ENCODE measurements at regions not wholly inside any gene's neighbourhood (a gene's known extent, or its start where the extent isn't known, plus 50 kb on each side); places are given as distances from the start of the nearest gene placed in this dataset.

DNA sequence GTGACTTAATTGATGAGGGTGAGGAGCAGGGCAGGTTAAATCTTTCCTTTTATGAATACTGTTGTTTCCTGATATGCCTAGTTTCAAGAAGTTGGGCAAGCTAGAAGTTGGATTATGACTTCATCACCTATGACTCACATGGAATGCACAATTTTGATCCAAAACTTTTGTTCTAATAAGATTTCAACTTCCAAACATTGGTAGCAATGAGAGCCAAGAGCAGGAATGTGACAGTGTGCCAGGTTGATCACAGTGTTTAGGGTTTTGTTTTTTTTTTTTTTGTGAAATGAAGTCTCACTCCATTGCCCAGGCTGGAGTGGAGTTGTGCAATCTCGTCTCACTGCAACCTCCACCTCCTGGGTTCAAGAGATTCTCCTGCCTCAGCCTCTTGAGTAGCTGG lies 349.4 kb downstream of the DUSP10 start:
- H3K4me2 ChIP-seq (ENCODE audit: low read length): no peak overlapping the region
- H3K79me2 ChIP-seq (replicated peaks; ENCODE audit: insufficient read depth, low read length): no peaks in the 10 kb centered on the region
- no peaks in the 10 kb centered on the region for H3K9me3 ChIP-seq (ENCODE audit: low read length)
- H3K4me3 ChIP-seq (ENCODE audit: low read length): no peak overlapping the region
- H3K9ac ChIP-seq (ENCODE audit: low read length): no peak overlapping the region
- H2AFZ ChIP-seq (ENCODE audit: low read depth, low read length): no peak overlapping the region
- no peak for TF ChIP-seq MXI1 (conservative IDR thresholded peaks at IDR 0.05; ENCODE audit: poor library complexity, severe bottlenecking)
- no peak for TF ChIP-seq POLR2AphosphoS5 (IDR thresholded peaks at IDR 0.05)
- no peak for TF ChIP-seq RAD21 (conservative IDR thresholded peaks at IDR 0.05)
- TF ChIP-seq EZH2 (IDR thresholded peaks at IDR 0.05; ENCODE audit: borderline replicate concordance, insufficient read depth, low read length, poor library complexity, severe bottlenecking): no peak
- TF ChIP-seq, protein P1, sequence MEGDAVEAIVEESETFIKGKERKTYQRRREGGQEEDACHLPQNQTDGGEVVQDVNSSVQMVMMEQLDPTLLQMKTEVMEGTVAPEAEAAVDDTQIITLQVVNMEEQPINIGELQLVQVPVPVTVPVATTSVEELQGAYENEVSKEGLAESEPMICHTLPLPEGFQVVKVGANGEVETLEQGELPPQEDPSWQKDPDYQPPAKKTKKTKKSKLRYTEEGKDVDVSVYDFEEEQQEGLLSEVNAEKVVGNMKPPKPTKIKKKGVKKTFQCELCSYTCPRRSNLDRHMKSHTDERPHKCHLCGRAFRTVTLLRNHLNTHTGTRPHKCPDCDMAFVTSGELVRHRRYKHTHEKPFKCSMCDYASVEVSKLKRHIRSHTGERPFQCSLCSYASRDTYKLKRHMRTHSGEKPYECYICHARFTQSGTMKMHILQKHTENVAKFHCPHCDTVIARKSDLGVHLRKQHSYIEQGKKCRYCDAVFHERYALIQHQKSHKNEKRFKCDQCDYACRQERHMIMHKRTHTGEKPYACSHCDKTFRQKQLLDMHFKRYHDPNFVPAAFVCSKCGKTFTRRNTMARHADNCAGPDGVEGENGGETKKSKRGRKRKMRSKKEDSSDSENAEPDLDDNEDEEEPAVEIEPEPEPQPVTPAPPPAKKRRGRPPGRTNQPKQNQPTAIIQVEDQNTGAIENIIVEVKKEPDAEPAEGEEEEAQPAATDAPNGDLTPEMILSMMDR (IDR thresholded peaks at IDR 0.05; ENCODE audit: poor library complexity, severe bottlenecking): no peak
- no peak for TF ChIP-seq EP300 (conservative IDR thresholded peaks at IDR 0.05; ENCODE audit: poor library complexity, severe bottlenecking)
- no peak for TF ChIP-seq SMC3 (conservative IDR thresholded peaks at IDR 0.05; ENCODE audit: poor library complexity)
- TF ChIP-seq TAF1 (IDR thresholded peaks at IDR 0.05; ENCODE audit: low read depth): no peak
- TF ChIP-seq, protein P2, sequence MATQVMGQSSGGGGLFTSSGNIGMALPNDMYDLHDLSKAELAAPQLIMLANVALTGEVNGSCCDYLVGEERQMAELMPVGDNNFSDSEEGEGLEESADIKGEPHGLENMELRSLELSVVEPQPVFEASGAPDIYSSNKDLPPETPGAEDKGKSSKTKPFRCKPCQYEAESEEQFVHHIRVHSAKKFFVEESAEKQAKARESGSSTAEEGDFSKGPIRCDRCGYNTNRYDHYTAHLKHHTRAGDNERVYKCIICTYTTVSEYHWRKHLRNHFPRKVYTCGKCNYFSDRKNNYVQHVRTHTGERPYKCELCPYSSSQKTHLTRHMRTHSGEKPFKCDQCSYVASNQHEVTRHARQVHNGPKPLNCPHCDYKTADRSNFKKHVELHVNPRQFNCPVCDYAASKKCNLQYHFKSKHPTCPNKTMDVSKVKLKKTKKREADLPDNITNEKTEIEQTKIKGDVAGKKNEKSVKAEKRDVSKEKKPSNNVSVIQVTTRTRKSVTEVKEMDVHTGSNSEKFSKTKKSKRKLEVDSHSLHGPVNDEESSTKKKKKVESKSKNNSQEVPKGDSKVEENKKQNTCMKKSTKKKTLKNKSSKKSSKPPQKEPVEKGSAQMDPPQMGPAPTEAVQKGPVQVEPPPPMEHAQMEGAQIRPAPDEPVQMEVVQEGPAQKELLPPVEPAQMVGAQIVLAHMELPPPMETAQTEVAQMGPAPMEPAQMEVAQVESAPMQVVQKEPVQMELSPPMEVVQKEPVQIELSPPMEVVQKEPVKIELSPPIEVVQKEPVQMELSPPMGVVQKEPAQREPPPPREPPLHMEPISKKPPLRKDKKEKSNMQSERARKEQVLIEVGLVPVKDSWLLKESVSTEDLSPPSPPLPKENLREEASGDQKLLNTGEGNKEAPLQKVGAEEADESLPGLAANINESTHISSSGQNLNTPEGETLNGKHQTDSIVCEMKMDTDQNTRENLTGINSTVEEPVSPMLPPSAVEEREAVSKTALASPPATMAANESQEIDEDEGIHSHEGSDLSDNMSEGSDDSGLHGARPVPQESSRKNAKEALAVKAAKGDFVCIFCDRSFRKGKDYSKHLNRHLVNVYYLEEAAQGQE (IDR thresholded peaks at IDR 0.05; ENCODE audit: borderline replicate concordance): no peak
- H3K27ac ChIP-seq (ENCODE audit: low read length): no peak overlapping the region
- H4K20me1 ChIP-seq (ENCODE audit: insufficient read depth): no peaks in the 10 kb centered on the region
- H3K27me3 ChIP-seq (ENCODE audit: insufficient read depth, low read depth, low read length): no peaks in the 10 kb centered on the region
- no peaks in the 10 kb centered on the region for H3F3A ChIP-seq (ENCODE audit: insufficient read depth, low read length, poor library complexity, severe bottlenecking)
- H3K36me3 ChIP-seq (ENCODE audit: insufficient read depth, low read length): no peaks in the 10 kb centered on the region
- H3K9me2 ChIP-seq (ENCODE audit: insufficient read depth, low read length): no peaks in the 10 kb centered on the region

DNA sequence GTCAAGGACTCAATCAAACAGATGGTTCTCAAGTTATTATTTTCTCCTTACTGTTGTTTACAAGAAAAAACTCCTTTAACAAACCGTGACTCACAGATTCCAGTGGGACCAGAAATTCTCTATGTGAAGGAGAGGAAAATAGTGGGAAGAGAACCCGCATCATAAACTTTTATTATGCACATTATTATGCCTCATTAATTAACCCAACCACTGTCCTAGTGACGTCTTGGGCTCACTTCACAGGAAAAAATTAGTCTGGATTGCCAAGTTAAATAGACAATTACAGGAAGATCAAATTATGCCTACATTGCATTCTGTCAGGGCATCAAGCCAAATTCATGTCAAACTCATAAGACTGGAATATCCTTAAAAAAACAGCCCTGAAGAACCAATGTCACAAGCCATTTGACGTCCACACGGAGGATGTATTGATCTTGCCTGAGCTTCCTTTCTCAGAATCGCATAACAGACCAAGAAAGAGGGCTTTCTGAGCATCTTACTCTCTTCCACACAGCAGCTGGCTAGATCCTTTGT lies 347.8 kb downstream of the DUSP10 start:
- no peaks in the 10 kb centered on the region for H4K20me1 ChIP-seq (ENCODE audit: insufficient read depth)
- no peak overlapping the region for H3K4me3 ChIP-seq (ENCODE audit: low read length)
- H3F3A ChIP-seq (ENCODE audit: insufficient read depth, low read length, poor library complexity, severe bottlenecking): no peaks in the 10 kb centered on the region
- no peaks in the 10 kb centered on the region for H3K36me3 ChIP-seq (ENCODE audit: insufficient read depth, low read length)
- no peaks in the 10 kb centered on the region for H3K9me2 ChIP-seq (ENCODE audit: insufficient read depth, low read length)
- H3K9ac ChIP-seq (ENCODE audit: low read length): no peak overlapping the region
- no peaks in the 10 kb centered on the region for H3K27me3 ChIP-seq (ENCODE audit: insufficient read depth, low read depth, low read length)
- H3K79me2 ChIP-seq (replicated peaks; ENCODE audit: insufficient read depth, low read length): no peaks in the 10 kb centered on the region
- H3K4me2 ChIP-seq (ENCODE audit: low read length): no peak overlapping the region
- TF ChIP-seq EP300 (conservative IDR thresholded peaks at IDR 0.05; ENCODE audit: poor library complexity, severe bottlenecking): no peak
- no peak for TF ChIP-seq POLR2AphosphoS5 (IDR thresholded peaks at IDR 0.05)
- TF ChIP-seq RAD21 (conservative IDR thresholded peaks at IDR 0.05): no peak
- no peak for TF ChIP-seq TAF1 (IDR thresholded peaks at IDR 0.05; ENCODE audit: low read depth)
- no peak for TF ChIP-seq MXI1 (conservative IDR thresholded peaks at IDR 0.05; ENCODE audit: poor library complexity, severe bottlenecking)
- TF ChIP-seq, protein P2 (IDR thresholded peaks at IDR 0.05; ENCODE audit: borderline replicate concordance): no peak
- no peak for TF ChIP-seq EZH2 (IDR thresholded peaks at IDR 0.05; ENCODE audit: borderline replicate concordance, insufficient read depth, low read length, poor library complexity, severe bottlenecking)
- TF ChIP-seq, protein P1 (IDR thresholded peaks at IDR 0.05; ENCODE audit: poor library complexity, severe bottlenecking): no peak
- no peak for TF ChIP-seq SMC3 (conservative IDR thresholded peaks at IDR 0.05; ENCODE audit: poor library complexity)
- H2AFZ ChIP-seq (ENCODE audit: low read depth, low read length): peak overlapping the region; percentile 44
- H3K9me3 ChIP-seq (ENCODE audit: low read length): no peaks in the 10 kb centered on the region
- no peak overlapping the region for H3K27ac ChIP-seq (ENCODE audit: low read length)
